ENCODE measurements at regions not wholly inside any gene's neighbourhood (a gene's known extent, or its start where the extent isn't known, plus 50 kb on each side); places are given as distances from the start of the nearest gene placed in this dataset.

GRCh38 chr13:74715718-74716117 lies 581.5 kb upstream of the KLF12 start (continued):
- TF ChIP-seq ZMAT5 (CRISPR knock-in tag; IDR thresholded peaks at IDR 0.05; ENCODE audit: borderline replicate concordance, low read depth) (no peak), PTBP1 (IDR thresholded peaks at IDR 0.05; ENCODE audit: low read depth, low read length, poor library complexity, severe bottlenecking) (no peak), ZKSCAN8 (CRISPR knock-in tag; IDR thresholded peaks at IDR 0.05; ENCODE audit: borderline replicate concordance) (no peak), ZNF607 (CRISPR knock-in tag; IDR thresholded peaks at IDR 0.05; ENCODE audit: borderline replicate concordance) (no peak), ZBTB1 (CRISPR knock-in tag; IDR thresholded peaks at IDR 0.05; ENCODE audit: borderline replicate concordance) (no peak), ZBTB21 (CRISPR knock-in tag; IDR thresholded peaks at IDR 0.05) (no peak), SCMH1 (CRISPR knock-in tag; IDR thresholded peaks at IDR 0.05; ENCODE audit: borderline replicate concordance) (no peak), FOXJ3 (CRISPR knock-in tag; IDR thresholded peaks at IDR 0.05; ENCODE audit: borderline replicate concordance) (no peak)
- TF ChIP-seq, protein P1, sequence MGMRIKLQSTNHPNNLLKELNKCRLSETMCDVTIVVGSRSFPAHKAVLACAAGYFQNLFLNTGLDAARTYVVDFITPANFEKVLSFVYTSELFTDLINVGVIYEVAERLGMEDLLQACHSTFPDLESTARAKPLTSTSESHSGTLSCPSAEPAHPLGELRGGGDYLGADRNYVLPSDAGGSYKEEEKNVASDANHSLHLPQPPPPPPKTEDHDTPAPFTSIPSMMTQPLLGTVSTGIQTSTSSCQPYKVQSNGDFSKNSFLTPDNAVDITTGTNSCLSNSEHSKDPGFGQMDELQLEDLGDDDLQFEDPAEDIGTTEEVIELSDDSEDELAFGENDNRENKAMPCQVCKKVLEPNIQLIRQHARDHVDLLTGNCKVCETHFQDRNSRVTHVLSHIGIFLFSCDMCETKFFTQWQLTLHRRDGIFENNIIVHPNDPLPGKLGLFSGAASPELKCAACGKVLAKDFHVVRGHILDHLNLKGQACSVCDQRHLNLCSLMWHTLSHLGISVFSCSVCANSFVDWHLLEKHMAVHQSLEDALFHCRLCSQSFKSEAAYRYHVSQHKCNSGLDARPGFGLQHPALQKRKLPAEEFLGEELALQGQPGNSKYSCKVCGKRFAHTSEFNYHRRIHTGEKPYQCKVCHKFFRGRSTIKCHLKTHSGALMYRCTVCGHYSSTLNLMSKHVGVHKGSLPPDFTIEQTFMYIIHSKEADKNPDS (CRISPR knock-in tag; IDR thresholded peaks at IDR 0.05), result no peak

GRCh38 chr13:74710006-74710405 lies 575.8 kb upstream of the KLF12 start:
- Histone ChIP-seq H3K79me2 (ENCODE audit: insufficient read depth, low read length) (no peaks in the 10 kb centered on the region), H3K36me3 (replicated peaks in 1 of 2; ENCODE audit: control insufficient read depth in 1 of 2, insufficient read depth in 2 of 2, low read length in 2 of 2) (no peaks in the 10 kb centered on the region), H3K27me3 (ENCODE audit: control insufficient read depth in 1 of 2, insufficient read depth in 2 of 2, low read length in 2 of 2) (no peaks in the 10 kb centered on the region), H3K4me2 (ENCODE audit: low read depth, low read length) (no peak overlapping the region), H4K20me1 (ENCODE audit: insufficient read depth, low read length) (no peaks in the 10 kb centered on the region), H3K9me3 (ENCODE audit: low read length) (no peaks in the 10 kb centered on the region), H3K9ac (ENCODE audit: insufficient read depth, low read depth, low read length) (no peak overlapping the region), H3K4me1 (ENCODE audit: insufficient read depth, low read length) (no peaks in the 10 kb centered on the region), H2AFZ (ENCODE audit: low read length) (no peak overlapping the region), H3K27ac (ENCODE audit: extremely low read length, insufficient read depth, low read length) (no peak overlapping the region), H3K4me3 (replicated peaks in 1 of 3; ENCODE audit: insufficient read depth in 1 of 3, low read depth in 2 of 3, low read length in 3 of 3) (no peak overlapping the region)
- in situ Hi-C loops (cut with HindIII; ENCODE audit: extremely low pct_ligation_motif_present, low pct_unique_long_range_greater_than_20kb), result no loop called here
- CTCF ChIA-PET (ENCODE audit: low intra/inter-chr PET ratio, low total read pairs), result no interaction called here
- BruUV-seq (replicated peaks), result no TSS peak
- no peak for DNase-seq (ENCODE audit: low spot score)
- intact Hi-C loops (cut with micrococcal nuclease; ENCODE audit: unreplicated experiment), result no loop called here
- POLR2A ChIA-PET, result no interaction called here
- ATAC-seq, result no peak
- no peak for FAIRE-seq
- TF ChIP-seq, protein P2, sequence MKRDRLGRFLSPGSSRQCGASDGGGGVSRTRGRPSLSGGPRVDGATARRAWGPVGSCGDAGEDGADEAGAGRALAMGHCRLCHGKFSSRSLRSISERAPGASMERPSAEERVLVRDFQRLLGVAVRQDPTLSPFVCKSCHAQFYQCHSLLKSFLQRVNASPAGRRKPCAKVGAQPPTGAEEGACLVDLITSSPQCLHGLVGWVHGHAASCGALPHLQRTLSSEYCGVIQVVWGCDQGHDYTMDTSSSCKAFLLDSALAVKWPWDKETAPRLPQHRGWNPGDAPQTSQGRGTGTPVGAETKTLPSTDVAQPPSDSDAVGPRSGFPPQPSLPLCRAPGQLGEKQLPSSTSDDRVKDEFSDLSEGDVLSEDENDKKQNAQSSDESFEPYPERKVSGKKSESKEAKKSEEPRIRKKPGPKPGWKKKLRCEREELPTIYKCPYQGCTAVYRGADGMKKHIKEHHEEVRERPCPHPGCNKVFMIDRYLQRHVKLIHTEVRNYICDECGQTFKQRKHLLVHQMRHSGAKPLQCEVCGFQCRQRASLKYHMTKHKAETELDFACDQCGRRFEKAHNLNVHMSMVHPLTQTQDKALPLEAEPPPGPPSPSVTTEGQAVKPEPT (CRISPR knock-in tag; IDR thresholded peaks at IDR 0.05; ENCODE audit: low read depth), result no peak
- TF ChIP-seq POLR2AphosphoS2 (IDR thresholded peaks at IDR 0.05; ENCODE audit: low read depth, low read length) (no peak), CSRNP1 (CRISPR knock-in tag; IDR thresholded peaks at IDR 0.05) (no peak), NR2F1 (CRISPR knock-in tag; IDR thresholded peaks at IDR 0.05) (no peak), HMG20A (CRISPR knock-in tag; IDR thresholded peaks at IDR 0.05; ENCODE audit: borderline replicate concordance) (no peak), MYC (CRISPR knock-in tag; IDR thresholded peaks at IDR 0.05; ENCODE audit: borderline replicate concordance) (no peak), TOPORS (CRISPR knock-in tag; IDR thresholded peaks at IDR 0.05) (no peak), ZMYM3 (CRISPR knock-in tag; IDR thresholded peaks at IDR 0.05) (no peak), AKAP8 (CRISPR knock-in tag; IDR thresholded peaks at IDR 0.05) (no peak), ZC3H4 (CRISPR knock-in tag; IDR thresholded peaks at IDR 0.05; ENCODE audit: borderline replicate concordance) (no peak), RAD21 (CRISPR knock-in tag; IDR thresholded peaks at IDR 0.05) (no peak)
